Suprapubic skin (tissue), 3 donors: ENCODE measurements at regions not wholly inside any gene's neighbourhood (a gene's known extent, or its start where the extent isn't known, plus 50 kb on each side); places are given as distances from the start of the nearest gene placed in this dataset.

Experiments used
- CTCF ChIP-seq, 2 donors: fragments of 200-600 bp in 1 of 2; fragments of 450-650 bp in 1 of 2; sonication (generic) in 1 of 2; IDR thresholded peaks; one replicate each; pipeline ENCODE4 v1.5.1; 2016 to 2019; ENCODE audit warnings: antibody characterized with exemption in 2 of 2, mild to moderate bottlenecking in 1 of 2, moderate library complexity in 1 of 2
- EP300 ChIP-seq: sonication (generic); formaldehyde crosslinking; IDR thresholded peaks from one replicate; pipeline ENCODE4 v1.6.1; 2017; ENCODE audit warnings: antibody characterized with exemption
- POLR2A ChIP-seq, 2 donors: fragments of 450-650 bp; IDR thresholded peaks; one replicate each; pipeline ENCODE4 v1.6.1; 2017; ENCODE audit warnings: antibody characterized with exemption in 2 of 2, mild to moderate bottlenecking in 2 of 2, moderate library complexity in 2 of 2

DNA sequence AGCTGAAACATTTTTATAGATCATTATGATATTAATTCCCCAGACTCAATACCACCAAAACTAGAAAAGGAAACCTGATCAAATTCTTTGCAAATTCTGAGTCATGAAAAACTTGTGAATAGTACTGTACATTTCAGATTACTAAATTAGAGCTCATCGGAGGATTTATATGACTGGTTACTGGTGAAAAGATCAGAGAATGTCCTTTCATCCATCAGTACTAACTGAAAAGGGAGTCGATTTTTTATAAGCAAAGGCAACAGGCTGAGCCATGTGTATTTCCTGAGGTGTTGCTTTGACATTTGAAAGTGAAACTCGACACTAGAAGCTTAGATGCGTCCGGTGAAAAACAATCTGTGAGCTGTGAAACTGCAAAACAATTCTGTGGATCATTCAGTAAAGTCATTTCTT, 155.7 kb downstream of the TNFSF18 start:
- no peak for TF ChIP-seq CTCF (IDR thresholded peaks at IDR 0.05)
- TF ChIP-seq POLR2A (IDR thresholded peaks at IDR 0.05) = no peak
- no peak for TF ChIP-seq EP300
